Natural killer cell treated with Interleukin-12 subunit alpha and Interleukin-12 subunit beta and Interleukin-15 and Interleukin-18, amount 100 ng/mL, for 72 hours (primary cell): ENCODE measurements at regions not wholly inside any gene's neighbourhood (a gene's known extent, or its start where the extent isn't known, plus 50 kb on each side); places are given as distances from the start of the nearest gene placed in this dataset.

Experiments used
- ATAC-seq, 2 donors: fragments of 150-1000 bp; cut with Tn5 transposase in 1 of 2; sonication (Bioruptor Pico), chemical (Tn5 transposase) in 1 of 2; 2 replicates each; pipeline ENCODE4 v1.10.0; 2021
- DNase-seq: peaks from one replicate; pipeline ENCODE4 v3.0.0; 2022; ENCODE audit warnings: low spot score
- H3K27ac Mint-ChIP-seq, 2 donors: 1 replicate in 1 of 2; 2 replicates in 1 of 2; pipeline ENCODE4 v1.8.0; 2022; ENCODE audit warnings: mixed read lengths in 2 of 2, mild to moderate bottlenecking in 1 of 2, moderate library complexity in 1 of 2
- H3K27me3 Mint-ChIP-seq, 2 donors: 1 replicate in 1 of 2; 2 replicates in 1 of 2; pipeline ENCODE4 v1.8.0; 2022; ENCODE audit warnings: mixed read lengths in 2 of 2
- H3K36me3 Mint-ChIP-seq: one replicate; pipeline ENCODE4 v1.8.0; 2022; ENCODE audit warnings: mixed read lengths
- H3K4me1 Mint-ChIP-seq, 2 donors: 1 replicate in 1 of 2; 2 replicates in 1 of 2; pipeline ENCODE4 v1.8.0; 2022; ENCODE audit warnings: low read depth in 2 of 2, mixed read lengths in 2 of 2, mild to moderate bottlenecking in 1 of 2
- H3K4me3 Mint-ChIP-seq: one replicate; pipeline ENCODE4 v1.8.0; 2022; ENCODE audit warnings: mixed read lengths
- H3K9me3 Mint-ChIP-seq: 2 replicates; pipeline ENCODE4 v1.8.0; 2022; ENCODE audit warnings: mixed read lengths

- Mint-ChIP-seq H3K4me3 (no peak overlapping the region), H3K4me1 (peaks cover 0 to 15% of the 10 kb centered on the region in 2 donors), H3K36me3 (no peaks in the 10 kb centered on the region), H3K27me3 (peaks cover 6 to 8% of the 10 kb centered on the region in 2 donors), H3K9me3 (no peaks in the 10 kb centered on the region), H3K27ac (peak overlapping the region in 1 of 2 donors; percentile 74)
- DNase-seq (no peak), ATAC-seq (no peak)
Measured at GRCh38 chr3:27826448-27826847, 104.3 kb upstream of the EOMES start.

- DNase-seq: no peak
- H3K36me3 Mint-ChIP-seq: peaks cover 2% of the 10 kb centered on the region
- H3K9me3 Mint-ChIP-seq: peaks cover under 1% of the 10 kb centered on the region
- no peak for ATAC-seq
- no peak overlapping the region for H3K4me3 Mint-ChIP-seq
- H3K27me3 Mint-ChIP-seq: peaks cover 6 to 8% of the 10 kb centered on the region in 2 donors
- no peak overlapping the region for H3K27ac Mint-ChIP-seq
- peaks cover 0 to 15% of the 10 kb centered on the region in 2 donors for H3K4me1 Mint-ChIP-seq
Measured at GRCh38 chr3:27827041-27827440, 104.9 kb upstream of the EOMES start.

- H3K9me3 Mint-ChIP-seq: no peaks in the 10 kb centered on the region
- peaks cover 7 to 18% of the 10 kb centered on the region in 2 donors for H3K27me3 Mint-ChIP-seq
- no peak for DNase-seq
- peak overlapping the region in 1 of 2 donors; percentile 18 for H3K27ac Mint-ChIP-seq
- ATAC-seq: peak; percentile 56 to 58
- H3K4me1 Mint-ChIP-seq: peaks cover 30 to 39% of the 10 kb centered on the region in 2 donors
- H3K4me3 Mint-ChIP-seq: peak overlapping the region; percentile 21
- no peaks in the 10 kb centered on the region for H3K36me3 Mint-ChIP-seq
Measured at GRCh38 chr3:27840807-27841594, 118.9 kb upstream of the EOMES start.

- DNase-seq: no peak
- Mint-ChIP-seq H3K9me3 (no peaks in the 10 kb centered on the region), H3K4me3 (no peak overlapping the region), H3K36me3 (no peaks in the 10 kb centered on the region), H3K27ac (no peak overlapping the region), H3K27me3 (peaks cover 7 to 23% of the 10 kb centered on the region in 2 donors), H3K4me1 (peaks cover 38 to 41% of the 10 kb centered on the region in 2 donors)
- no peak for ATAC-seq
Measured at GRCh38 chr3:27844052-27844675, 122.0 kb upstream of the EOMES start.

- no peak for DNase-seq
- ATAC-seq: no peak
- Mint-ChIP-seq H3K27ac (no peak overlapping the region), H3K36me3 (peaks cover 7% of the 10 kb centered on the region), H3K9me3 (no peaks in the 10 kb centered on the region), H3K27me3 (peaks cover 5 to 18% of the 10 kb centered on the region in 2 donors), H3K4me1 (peaks cover 14% of the 10 kb centered on the region in 2 donors), H3K4me3 (no peak overlapping the region)
Measured at GRCh38 chr3:27847697-27848096, 125.6 kb upstream of the EOMES start.

- Mint-ChIP-seq H3K4me3 (no peak overlapping the region), H3K36me3 (peaks cover 7% of the 10 kb centered on the region), H3K9me3 (peaks cover 5% of the 10 kb centered on the region), H3K4me1 (peaks cover 8 to 9% of the 10 kb centered on the region in 2 donors), H3K27ac (peak overlapping the region in 1 of 2 donors; percentile 32), H3K27me3 (peaks cover 0 to 14% of the 10 kb centered on the region in 2 donors)
- ATAC-seq: no peak
- no peak for DNase-seq
Measured at GRCh38 chr3:27848826-27849225, 126.7 kb upstream of the EOMES start.

- DNase-seq (no peak), ATAC-seq (no peak)
- Mint-ChIP-seq H3K27me3 (no peaks in the 10 kb centered on the region), H3K36me3 (no peaks in the 10 kb centered on the region), H3K4me1 (peaks cover 23 to 25% of the 10 kb centered on the region in 2 donors), H3K9me3 (peaks cover 3% of the 10 kb centered on the region), H3K4me3 (no peak overlapping the region), H3K27ac (peak overlapping the region; percentile 5 to 20)
Measured at GRCh38 chr3:27859821-27860220, 137.7 kb upstream of the EOMES start.

GRCh38 chr3:27861046-27862036, 139.2 kb upstream of the EOMES start:
- Mint-ChIP-seq H3K9me3 (peaks cover 3% of the 10 kb centered on the region), H3K4me3 (peak overlapping the region; percentile 45), H3K36me3 (no peaks in the 10 kb centered on the region), H3K27ac (peak overlapping the region; percentile 5 to 85), H3K27me3 (no peaks in the 10 kb centered on the region), H3K4me1 (peaks cover 23 to 25% of the 10 kb centered on the region in 2 donors)
- DNase-seq: no peak
- ATAC-seq: peak; percentile 87 to 93

GRCh38 chr3:27865731-27866130, 143.6 kb upstream of the EOMES start:
- H3K4me1 Mint-ChIP-seq: peaks cover 14 to 22% of the 10 kb centered on the region in 2 donors
- H3K27me3 Mint-ChIP-seq: peaks cover 0 to 5% of the 10 kb centered on the region in 2 donors
- H3K9me3 Mint-ChIP-seq: peaks cover 22% of the 10 kb centered on the region
- ATAC-seq: no peak
- no peak overlapping the region for H3K4me3 Mint-ChIP-seq
- no peak for DNase-seq
- no peak overlapping the region for H3K27ac Mint-ChIP-seq
- H3K36me3 Mint-ChIP-seq: peaks cover 32% of the 10 kb centered on the region

- H3K36me3 Mint-ChIP-seq: peaks cover 32% of the 10 kb centered on the region
- no peak overlapping the region for H3K4me3 Mint-ChIP-seq
- peaks cover 0 to 8% of the 10 kb centered on the region in 2 donors for H3K4me1 Mint-ChIP-seq
- ATAC-seq: no peak
- H3K27ac Mint-ChIP-seq: peak overlapping the region; percentile 3 to 18
- H3K27me3 Mint-ChIP-seq: peaks cover 0 to 5% of the 10 kb centered on the region in 2 donors
- peaks cover 22% of the 10 kb centered on the region for H3K9me3 Mint-ChIP-seq
- DNase-seq: no peak
Measured at GRCh38 chr3:27869152-27869551, 147.0 kb upstream of the EOMES start.

GRCh38 chr3:27877061-27878013, 155.2 kb upstream of the EOMES start:
- Mint-ChIP-seq H3K36me3 (no peaks in the 10 kb centered on the region), H3K9me3 (no peaks in the 10 kb centered on the region), H3K27ac (peak overlapping the region; percentile 10 to 29), H3K4me1 (peaks cover 32 to 45% of the 10 kb centered on the region in 2 donors), H3K27me3 (peaks cover 0 to 10% of the 10 kb centered on the region in 2 donors), H3K4me3 (peak overlapping the region; percentile 45)
- ATAC-seq (no peak), DNase-seq (no peak)

- H3K27ac Mint-ChIP-seq: peak overlapping the region; percentile 10 to 29
- DNase-seq (no peak), ATAC-seq (no peak)
- H3K9me3 Mint-ChIP-seq: no peaks in the 10 kb centered on the region
- H3K36me3 Mint-ChIP-seq: no peaks in the 10 kb centered on the region
- peaks cover 0 to 10% of the 10 kb centered on the region in 2 donors for H3K27me3 Mint-ChIP-seq
- H3K4me3 Mint-ChIP-seq: peak overlapping the region; percentile 45
- peaks cover 32 to 46% of the 10 kb centered on the region in 2 donors for H3K4me1 Mint-ChIP-seq
Measured at GRCh38 chr3:27878014-27878383, 155.9 kb upstream of the EOMES start.
